SK-N-SH treated with all-trans-retinoic acid at 6 μM for 48 hours (cell line): ENCODE measurements at regions not wholly inside any gene's neighbourhood (a gene's known extent, or its start where the extent isn't known, plus 50 kb on each side); places are given as distances from the start of the nearest gene placed in this dataset.

Experiments used
- ARNTL ChIP-seq: fragments of 450-650 bp; formaldehyde crosslinking; IDR thresholded peaks from 2 replicates; pipeline ENCODE4 v1.5.0; 2020; ENCODE audit warnings: low read depth, mild to moderate bottlenecking, moderate library complexity, borderline replicate concordance
- ESRRG ChIP-seq: fragments of 250-450 bp; sonication (Bioruptor Pico); IDR thresholded peaks from 2 replicates; pipeline ENCODE4 v1.6.1; 2021; ENCODE audit warnings: mild to moderate bottlenecking
- PPARA ChIP-seq: fragments of 250-450 bp; sonication (Bioruptor Pico); IDR thresholded peaks from 2 replicates; pipeline ENCODE4 v1.5.0; 2020; ENCODE audit warnings: mild to moderate bottlenecking, borderline replicate concordance
- ZC3H10 ChIP-seq: fragments of 250-450 bp; sonication (Bioruptor Pico); IDR thresholded peaks from 2 replicates; pipeline ENCODE4 v1.5.1; 2021; ENCODE audit warnings: mild to moderate bottlenecking, moderate library complexity
- ZNF565 ChIP-seq: fragments of 450-650 bp; formaldehyde crosslinking; conservative IDR thresholded peaks from 2 replicates; pipeline ENCODE4 v1.5.0; 2020; ENCODE audit warnings: low read depth, mild to moderate bottlenecking, moderate library complexity
- TF ChIP-seq, protein P1 (sequence below): fragments of 250-450 bp; sonication (Bioruptor Pico); IDR thresholded peaks from 2 replicates; pipeline ENCODE4 v1.8.0; 2020; ENCODE audit warnings: mild to moderate bottlenecking, moderate library complexity, borderline replicate concordance
- TF ChIP-seq, protein P2 (sequence below): fragments of 250-450 bp; sonication (Bioruptor Pico); IDR thresholded peaks from 2 replicates; pipeline ENCODE4 v1.5.1; 2020; ENCODE audit warnings: low read depth, mild to moderate bottlenecking, moderate library complexity
- TF ChIP-seq, protein P3 (sequence below): fragments of 250-450 bp; sonication (Bioruptor Pico); IDR thresholded peaks from 2 replicates; pipeline ENCODE4 v1.5.0; 2020; ENCODE audit warnings: mild to moderate bottlenecking, moderate library complexity

GRCh38 chr5:17336054-17336453, 118.6 kb downstream of the BASP1 start:
- TF ChIP-seq PPARA (CRISPR knock-in tag) (no peak), ESRRG (CRISPR knock-in tag) (no peak), ZC3H10 (CRISPR knock-in tag) (no peak), ARNTL (CRISPR knock-in tag) (no peak), ZNF565 (CRISPR knock-in tag) (no peak)
- TF ChIP-seq, protein P1, sequence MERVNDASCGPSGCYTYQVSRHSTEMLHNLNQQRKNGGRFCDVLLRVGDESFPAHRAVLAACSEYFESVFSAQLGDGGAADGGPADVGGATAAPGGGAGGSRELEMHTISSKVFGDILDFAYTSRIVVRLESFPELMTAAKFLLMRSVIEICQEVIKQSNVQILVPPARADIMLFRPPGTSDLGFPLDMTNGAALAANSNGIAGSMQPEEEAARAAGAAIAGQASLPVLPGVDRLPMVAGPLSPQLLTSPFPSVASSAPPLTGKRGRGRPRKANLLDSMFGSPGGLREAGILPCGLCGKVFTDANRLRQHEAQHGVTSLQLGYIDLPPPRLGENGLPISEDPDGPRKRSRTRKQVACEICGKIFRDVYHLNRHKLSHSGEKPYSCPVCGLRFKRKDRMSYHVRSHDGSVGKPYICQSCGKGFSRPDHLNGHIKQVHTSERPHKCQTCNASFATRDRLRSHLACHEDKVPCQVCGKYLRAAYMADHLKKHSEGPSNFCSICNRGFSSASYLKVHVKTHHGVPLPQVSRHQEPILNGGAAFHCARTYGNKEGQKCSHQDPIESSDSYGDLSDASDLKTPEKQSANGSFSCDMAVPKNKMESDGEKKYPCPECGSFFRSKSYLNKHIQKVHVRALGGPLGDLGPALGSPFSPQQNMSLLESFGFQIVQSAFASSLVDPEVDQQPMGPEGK (CRISPR knock-in tag), result no peak
- TF ChIP-seq, protein P2, sequence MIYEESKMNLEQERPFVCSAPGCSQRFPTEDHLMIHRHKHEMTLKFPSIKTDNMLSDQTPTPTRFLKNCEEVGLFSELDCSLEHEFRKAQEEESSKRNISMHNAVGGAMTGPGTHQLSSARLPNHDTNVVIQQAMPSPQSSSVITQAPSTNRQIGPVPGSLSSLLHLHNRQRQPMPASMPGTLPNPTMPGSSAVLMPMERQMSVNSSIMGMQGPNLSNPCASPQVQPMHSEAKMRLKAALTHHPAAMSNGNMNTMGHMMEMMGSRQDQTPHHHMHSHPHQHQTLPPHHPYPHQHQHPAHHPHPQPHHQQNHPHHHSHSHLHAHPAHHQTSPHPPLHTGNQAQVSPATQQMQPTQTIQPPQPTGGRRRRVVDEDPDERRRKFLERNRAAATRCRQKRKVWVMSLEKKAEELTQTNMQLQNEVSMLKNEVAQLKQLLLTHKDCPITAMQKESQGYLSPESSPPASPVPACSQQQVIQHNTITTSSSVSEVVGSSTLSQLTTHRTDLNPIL (CRISPR knock-in tag), result no peak
- TF ChIP-seq, protein P3, sequence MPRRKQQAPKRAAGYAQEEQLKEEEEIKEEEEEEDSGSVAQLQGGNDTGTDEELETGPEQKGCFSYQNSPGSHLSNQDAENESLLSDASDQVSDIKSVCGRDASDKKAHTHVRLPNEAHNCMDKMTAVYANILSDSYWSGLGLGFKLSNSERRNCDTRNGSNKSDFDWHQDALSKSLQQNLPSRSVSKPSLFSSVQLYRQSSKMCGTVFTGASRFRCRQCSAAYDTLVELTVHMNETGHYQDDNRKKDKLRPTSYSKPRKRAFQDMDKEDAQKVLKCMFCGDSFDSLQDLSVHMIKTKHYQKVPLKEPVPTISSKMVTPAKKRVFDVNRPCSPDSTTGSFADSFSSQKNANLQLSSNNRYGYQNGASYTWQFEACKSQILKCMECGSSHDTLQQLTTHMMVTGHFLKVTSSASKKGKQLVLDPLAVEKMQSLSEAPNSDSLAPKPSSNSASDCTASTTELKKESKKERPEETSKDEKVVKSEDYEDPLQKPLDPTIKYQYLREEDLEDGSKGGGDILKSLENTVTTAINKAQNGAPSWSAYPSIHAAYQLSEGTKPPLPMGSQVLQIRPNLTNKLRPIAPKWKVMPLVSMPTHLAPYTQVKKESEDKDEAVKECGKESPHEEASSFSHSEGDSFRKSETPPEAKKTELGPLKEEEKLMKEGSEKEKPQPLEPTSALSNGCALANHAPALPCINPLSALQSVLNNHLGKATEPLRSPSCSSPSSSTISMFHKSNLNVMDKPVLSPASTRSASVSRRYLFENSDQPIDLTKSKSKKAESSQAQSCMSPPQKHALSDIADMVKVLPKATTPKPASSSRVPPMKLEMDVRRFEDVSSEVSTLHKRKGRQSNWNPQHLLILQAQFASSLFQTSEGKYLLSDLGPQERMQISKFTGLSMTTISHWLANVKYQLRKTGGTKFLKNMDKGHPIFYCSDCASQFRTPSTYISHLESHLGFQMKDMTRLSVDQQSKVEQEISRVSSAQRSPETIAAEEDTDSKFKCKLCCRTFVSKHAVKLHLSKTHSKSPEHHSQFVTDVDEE (CRISPR knock-in tag), result no peak
